Astrocyte (in vitro differentiated cells and primary cell): ENCODE measurements at regions not wholly inside any gene's neighbourhood (a gene's known extent, or its start where the extent isn't known, plus 50 kb on each side); places are given as distances from the start of the nearest gene placed in this dataset.

Source experiments
- CTCF ChIP-seq: IDR thresholded peaks from 2 replicates; pipeline ENCODE4 v1.5.1; 2011; ENCODE audit warnings: low read depth, mild to moderate bottlenecking, inconsistent platforms, low read length, moderate library complexity; ENCODE audit not compliant: insufficient read depth
- EZH2 ChIP-seq: IDR thresholded peaks from 2 replicates; pipeline ENCODE4 v1.6.1; 2012; ENCODE audit warnings: mild to moderate bottlenecking, low read length, inconsistent platforms; ENCODE audit not compliant: insufficient read depth

- no peak for TF ChIP-seq CTCF
- no peak for TF ChIP-seq EZH2
Observed at GRCh38 chr10:5292196-5292735, 72.5 kb upstream of the UCN3 start.
